Lower leg skin (tissue), 3 donors: ENCODE measurements at regions not wholly inside any gene's neighbourhood (a gene's known extent, or its start where the extent isn't known, plus 50 kb on each side); places are given as distances from the start of the nearest gene placed in this dataset.

Source experiments
- POLR2A ChIP-seq, 2 donors: fragments of 450-650 bp; IDR thresholded peaks; one replicate each; pipeline ENCODE4 v1.6.1; 2016 to 2017; ENCODE audit warnings: antibody characterized with exemption in 2 of 2, mild to moderate bottlenecking in 1 of 2, moderate library complexity in 1 of 2
- TF ChIP-seq, protein P1 (sequence below), 3 donors: fragments of 450-650 bp; IDR thresholded peaks; one replicate each; pipeline ENCODE4 v1.5.1; 2016; ENCODE audit warnings: antibody characterized with exemption in 3 of 3, mild to moderate bottlenecking in 3 of 3, moderate library complexity in 2 of 3

DNA sequence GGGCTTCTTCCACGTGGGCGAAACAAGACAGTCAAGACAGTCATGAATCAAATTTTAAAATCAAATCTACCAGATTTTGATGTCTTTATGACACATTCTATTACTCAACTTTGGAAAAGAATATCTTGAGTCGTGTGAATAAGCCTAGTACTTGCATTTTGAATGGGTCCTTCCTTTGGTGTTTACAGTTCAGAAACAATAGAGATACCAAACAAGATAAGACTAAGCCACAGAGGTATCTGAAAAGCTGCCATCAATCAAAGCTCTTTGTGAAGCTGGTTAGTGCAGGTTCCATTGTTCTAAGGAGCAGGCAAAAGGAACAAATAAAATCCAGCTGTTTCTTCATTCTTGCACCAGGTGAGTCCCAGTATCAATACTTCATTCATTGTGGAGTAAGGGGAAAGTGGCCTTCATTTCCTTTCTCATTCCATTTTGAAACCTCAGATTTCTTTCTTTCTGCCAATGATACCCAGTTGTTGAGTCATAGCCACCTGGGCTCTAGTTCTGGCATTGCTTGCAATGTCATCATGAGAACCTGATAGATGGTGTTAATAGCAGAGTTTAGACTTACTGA is 151.7 kb upstream of the L3MBTL4 start:
- TF ChIP-seq, protein P1, sequence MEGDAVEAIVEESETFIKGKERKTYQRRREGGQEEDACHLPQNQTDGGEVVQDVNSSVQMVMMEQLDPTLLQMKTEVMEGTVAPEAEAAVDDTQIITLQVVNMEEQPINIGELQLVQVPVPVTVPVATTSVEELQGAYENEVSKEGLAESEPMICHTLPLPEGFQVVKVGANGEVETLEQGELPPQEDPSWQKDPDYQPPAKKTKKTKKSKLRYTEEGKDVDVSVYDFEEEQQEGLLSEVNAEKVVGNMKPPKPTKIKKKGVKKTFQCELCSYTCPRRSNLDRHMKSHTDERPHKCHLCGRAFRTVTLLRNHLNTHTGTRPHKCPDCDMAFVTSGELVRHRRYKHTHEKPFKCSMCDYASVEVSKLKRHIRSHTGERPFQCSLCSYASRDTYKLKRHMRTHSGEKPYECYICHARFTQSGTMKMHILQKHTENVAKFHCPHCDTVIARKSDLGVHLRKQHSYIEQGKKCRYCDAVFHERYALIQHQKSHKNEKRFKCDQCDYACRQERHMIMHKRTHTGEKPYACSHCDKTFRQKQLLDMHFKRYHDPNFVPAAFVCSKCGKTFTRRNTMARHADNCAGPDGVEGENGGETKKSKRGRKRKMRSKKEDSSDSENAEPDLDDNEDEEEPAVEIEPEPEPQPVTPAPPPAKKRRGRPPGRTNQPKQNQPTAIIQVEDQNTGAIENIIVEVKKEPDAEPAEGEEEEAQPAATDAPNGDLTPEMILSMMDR (IDR thresholded peaks at IDR 0.05): no peak
- TF ChIP-seq POLR2A (IDR thresholded peaks at IDR 0.05): no peak
